ENCODE measurements at regions not wholly inside any gene's neighbourhood (a gene's known extent, or its start where the extent isn't known, plus 50 kb on each side); places are given as distances from the start of the nearest gene placed in this dataset.

DNA sequence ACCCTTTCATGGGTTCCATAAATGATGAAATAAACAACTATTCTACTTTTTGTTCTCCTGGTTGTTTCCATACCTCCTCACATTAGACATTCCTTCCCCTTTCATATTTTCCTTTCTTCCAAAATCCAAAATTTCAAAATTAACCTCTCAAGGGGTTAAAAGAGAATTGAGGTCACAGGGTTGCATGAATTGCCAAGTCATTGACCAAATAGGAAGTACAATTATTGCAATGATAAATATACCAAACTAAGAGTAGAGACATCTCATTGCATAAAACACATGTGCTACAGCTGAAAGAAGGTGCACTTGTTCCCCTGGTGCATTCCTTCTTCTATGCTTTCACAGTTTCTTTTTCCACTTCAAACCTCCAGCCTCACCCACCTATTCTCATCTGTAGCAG lies 136.1 kb downstream of the KCTD12 start:
- DNase-seq (ENCODE audit: low read depth in 2 of 3, low spot score in 1 of 3) = no peak

- DNase-seq (ENCODE audit: low read depth in 2 of 3, low spot score in 1 of 3) = no peak
These were observed 140.7 kb downstream of the KCTD12 start for GRCh38 chr13:76745261-76746200.

DNA sequence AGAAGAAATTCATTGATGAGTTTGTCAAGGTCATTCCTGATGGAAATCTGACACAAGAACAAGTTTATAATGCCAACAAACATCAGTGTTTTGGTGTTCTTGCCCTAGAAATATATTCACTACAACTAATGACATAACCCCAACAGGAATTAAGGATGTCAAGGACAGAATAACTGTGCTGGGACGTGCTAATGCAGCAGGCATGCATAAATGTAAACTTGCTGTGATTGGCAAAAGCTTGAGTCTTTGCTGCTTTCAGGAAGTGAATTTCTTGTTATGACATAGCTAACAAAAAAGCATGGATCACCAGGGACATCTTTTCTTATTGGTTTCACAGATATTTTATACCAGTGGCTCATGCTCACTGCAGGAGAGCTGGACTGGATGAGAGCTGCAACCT lies 144.6 kb downstream of the KCTD12 start:
- no peak for DNase-seq (ENCODE audit: low read depth in 2 of 3, low spot score in 1 of 3)

DNA sequence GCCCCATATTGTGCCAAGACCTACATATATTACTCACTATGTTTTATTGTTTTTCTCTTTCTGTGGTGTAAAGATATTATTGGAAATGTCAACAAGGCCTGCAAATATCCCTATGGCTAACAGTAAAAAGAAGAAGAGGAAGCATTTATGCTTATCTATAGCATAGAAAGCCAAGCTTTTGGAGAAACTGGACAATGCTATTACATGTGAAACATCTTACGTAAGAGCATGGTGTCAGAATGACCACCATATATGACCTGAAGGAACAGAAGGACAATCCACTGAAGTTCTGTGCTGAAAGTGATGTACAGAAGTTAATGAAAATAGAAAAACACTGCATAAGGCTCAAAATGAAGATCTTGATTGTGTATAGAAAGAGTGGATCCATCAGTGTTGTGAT lies 145.2 kb downstream of the KCTD12 start:
- DNase-seq (ENCODE audit: low read depth in 2 of 3, low spot score in 1 of 3) = no peak

- DNase-seq (ENCODE audit: low read depth in 2 of 3, low spot score in 1 of 3) = no peak
These were observed 147.6 kb downstream of the KCTD12 start for GRCh38 chr13:76738616-76739015.

DNA sequence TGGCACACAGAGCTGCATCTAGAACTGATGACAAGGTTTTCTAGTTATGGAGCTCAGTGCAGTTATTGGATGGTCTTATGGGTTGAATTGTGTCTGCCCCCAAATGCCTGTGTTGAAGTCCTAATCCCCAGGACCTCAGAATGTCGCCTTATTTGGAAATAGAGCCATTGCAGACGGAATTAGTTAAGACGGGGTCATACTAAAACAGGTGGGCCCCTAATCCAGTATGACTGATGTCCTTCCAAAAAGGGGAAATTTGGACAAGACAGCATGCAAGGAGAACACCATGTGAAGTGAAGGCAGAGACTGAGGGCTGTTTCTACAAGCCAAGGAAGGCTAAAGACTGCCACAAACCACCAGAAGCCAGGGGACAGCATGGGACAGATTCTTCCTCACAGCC lies 148.7 kb downstream of the KCTD12 start:
- no peak for DNase-seq (ENCODE audit: low read depth in 2 of 3, low spot score in 1 of 3)

GRCh38 chr13:76735641-76736040 lies 150.6 kb downstream of the KCTD12 start:
- no peak for DNase-seq (ENCODE audit: low read depth in 2 of 3, low spot score in 1 of 3)

- DNase-seq (ENCODE audit: low read depth in 2 of 3, low spot score in 1 of 3) = no peak
These were observed 152.5 kb downstream of the KCTD12 start for GRCh38 chr13:76733671-76734070.

DNA sequence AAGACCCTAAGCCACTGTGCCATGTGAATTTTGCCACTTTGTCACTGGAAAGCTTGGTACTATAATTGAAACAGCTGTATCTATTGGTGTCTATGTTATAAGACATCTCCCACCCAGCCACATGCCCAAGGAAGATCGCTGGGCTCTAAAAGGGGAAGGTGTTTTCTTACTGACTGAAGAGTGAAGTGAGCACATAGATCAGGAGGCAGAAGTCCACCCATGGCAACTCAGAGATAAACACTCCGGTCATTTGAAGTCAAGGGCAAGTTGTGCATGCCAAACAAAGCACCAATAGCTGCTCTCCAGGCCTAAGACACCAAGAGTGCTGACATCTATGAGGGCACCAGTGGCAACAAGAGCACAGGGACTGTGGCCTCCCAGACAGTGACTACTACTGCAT lies 153.8 kb downstream of the KCTD12 start:
- no peak for DNase-seq (ENCODE audit: low read depth in 2 of 3, low spot score in 1 of 3)

- no peak for DNase-seq (ENCODE audit: low read depth in 2 of 3, low spot score in 1 of 3)
These were observed 156.0 kb downstream of the KCTD12 start for GRCh38 chr13:76730220-76730619.

DNA sequence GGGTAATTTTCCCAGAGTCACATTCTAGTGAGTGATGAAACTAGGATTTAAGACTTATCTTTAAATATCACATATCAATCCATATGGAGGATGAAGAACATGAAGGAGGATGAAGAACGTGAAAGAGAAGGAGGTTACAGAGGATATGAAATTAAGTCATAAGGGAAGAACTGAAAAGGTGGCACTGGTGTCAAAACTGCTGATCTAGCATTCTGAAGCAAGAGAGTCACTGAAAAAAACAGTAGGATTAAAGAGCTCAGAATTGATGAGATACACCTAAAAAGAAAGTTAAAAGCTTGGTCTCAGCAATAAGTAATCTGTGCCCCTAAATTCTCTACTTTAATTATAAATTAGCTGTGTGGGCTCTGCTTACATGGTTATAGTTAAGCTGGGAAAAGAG lies 156.5 kb downstream of the KCTD12 start:
- no peak for DNase-seq (ENCODE audit: low read depth in 2 of 3, low spot score in 1 of 3)

- DNase-seq (ENCODE audit: low read depth in 2 of 3, low spot score in 1 of 3) = no peak
These were observed 160.3 kb downstream of the KCTD12 start for GRCh38 chr13:76725896-76726295.

GRCh38 chr13:76725211-76725610 lies 161.0 kb downstream of the KCTD12 start:
- no peak for DNase-seq (ENCODE audit: low read depth in 2 of 3, low spot score in 1 of 3)

DNA sequence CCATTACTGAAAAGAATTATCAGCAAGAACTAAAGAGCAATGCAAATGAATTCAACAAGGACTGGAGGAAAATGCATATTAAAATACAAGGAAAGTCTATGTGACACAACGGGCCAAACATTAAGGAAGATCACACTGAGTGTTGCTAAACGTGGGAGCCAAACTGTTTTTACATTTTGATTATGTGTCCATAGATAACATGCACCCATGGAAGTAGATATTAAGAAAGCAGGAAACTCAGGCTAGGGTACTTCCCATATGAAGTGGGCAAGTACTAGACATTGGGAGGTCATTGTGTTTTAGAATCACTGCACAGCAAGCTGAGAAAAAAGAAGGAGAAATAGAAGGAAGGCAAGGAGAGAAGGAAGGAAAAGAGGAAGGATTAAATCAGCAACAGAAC lies 161.8 kb downstream of the KCTD12 start:
- DNase-seq (ENCODE audit: low read depth in 2 of 3, low spot score in 1 of 3) = no peak

- no peak for DNase-seq (ENCODE audit: low read depth in 2 of 3, low spot score in 1 of 3)
These were observed 162.5 kb downstream of the KCTD12 start for GRCh38 chr13:76723551-76724232.

DNA sequence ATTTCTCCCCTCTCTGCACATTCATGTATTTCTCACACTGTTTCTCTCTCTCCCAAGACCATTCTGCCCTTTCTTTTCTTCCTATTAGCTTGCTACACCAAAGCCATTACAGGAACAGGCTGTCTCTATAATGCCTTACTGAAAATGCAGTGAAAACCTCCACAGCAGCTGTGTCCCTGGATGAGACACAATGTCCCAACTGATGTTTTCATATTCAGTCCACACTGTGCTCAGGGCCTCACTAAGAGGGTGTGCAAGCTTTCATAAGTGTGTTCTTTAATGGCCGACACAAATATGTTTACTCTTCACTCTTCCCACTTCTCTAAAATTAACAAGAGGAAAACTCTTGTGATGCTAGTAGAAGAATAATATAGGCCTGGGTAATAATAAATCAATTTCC lies 163.4 kb downstream of the KCTD12 start:
- DNase-seq (ENCODE audit: low read depth in 2 of 3, low spot score in 1 of 3) = no peak

GRCh38 chr13:76720821-76721220 lies 165.4 kb downstream of the KCTD12 start:
- no peak for DNase-seq (ENCODE audit: low read depth in 2 of 3, low spot score in 1 of 3)

GRCh38 chr13:76720416-76720815 lies 165.8 kb downstream of the KCTD12 start:
- DNase-seq (ENCODE audit: low read depth in 2 of 3, low spot score in 1 of 3) = no peak

DNA sequence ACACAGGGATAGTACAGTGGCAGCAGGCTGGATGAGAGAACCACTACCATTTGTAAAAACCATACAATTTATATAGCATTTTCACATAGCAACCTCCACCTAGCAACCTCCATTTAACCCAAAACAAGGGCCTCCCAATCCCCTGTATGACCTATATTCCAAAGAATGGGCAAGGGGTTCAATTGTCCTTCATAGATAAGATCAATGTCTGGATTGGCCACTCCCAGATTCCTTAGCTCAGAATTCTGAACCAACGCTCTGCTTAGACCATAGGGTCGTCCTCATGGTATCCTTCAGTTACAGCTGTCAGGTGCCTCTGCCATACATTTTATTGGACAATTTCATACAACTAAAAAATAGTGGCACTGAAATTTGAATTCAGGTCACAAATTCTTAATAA lies 166.2 kb downstream of the KCTD12 start:
- no peak for DNase-seq (ENCODE audit: low read depth in 2 of 3, low spot score in 1 of 3)

DNA sequence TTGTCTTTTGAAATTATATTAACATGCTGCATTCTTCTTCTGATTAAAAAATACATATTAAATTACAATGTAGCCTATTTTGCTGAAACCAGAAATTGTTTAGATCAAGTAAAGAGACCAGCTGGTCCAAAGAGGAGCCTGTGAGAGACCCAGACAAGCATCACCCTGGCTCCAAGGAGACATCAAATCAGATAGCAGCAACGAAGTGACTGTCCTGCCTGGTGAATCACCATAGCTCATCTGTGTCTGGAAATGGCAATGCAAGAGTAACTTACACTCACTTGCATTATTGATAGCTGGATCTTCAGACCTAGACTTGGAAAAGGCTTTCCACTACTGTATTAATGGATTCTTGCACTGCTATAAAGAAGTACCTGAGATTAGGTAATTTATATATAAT lies 169.1 kb downstream of the KCTD12 start:
- no peak for DNase-seq (ENCODE audit: low read depth in 2 of 3, low spot score in 1 of 3)

GRCh38 chr13:76715621-76716020 lies 170.6 kb downstream of the KCTD12 start:
- DNase-seq (ENCODE audit: low read depth in 2 of 3, low spot score in 1 of 3) = no peak

GRCh38 chr13:76715075-76715474 lies 171.1 kb downstream of the KCTD12 start:
- DNase-seq (ENCODE audit: low read depth in 2 of 3, low spot score in 1 of 3) = no peak

DNA sequence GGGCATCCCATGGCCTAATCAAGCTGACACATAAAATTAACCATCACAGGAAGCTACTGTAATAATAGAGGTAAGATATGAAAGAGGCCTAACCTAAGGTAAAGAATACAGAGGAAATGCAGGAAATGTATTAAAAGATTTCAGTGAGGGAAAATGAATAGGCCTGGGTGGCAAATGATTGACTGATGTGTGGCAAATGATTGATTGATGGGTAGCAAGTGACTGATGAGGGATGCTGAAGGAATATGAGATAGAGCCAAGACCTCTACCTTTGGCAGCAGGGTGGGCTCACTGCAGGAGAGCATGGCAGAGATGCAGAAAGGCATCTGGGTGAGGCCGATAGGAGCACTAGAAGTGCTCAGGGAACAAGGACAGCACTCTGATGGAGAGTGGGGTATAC lies 172.9 kb downstream of the KCTD12 start:
- DNase-seq (ENCODE audit: low read depth in 2 of 3, low spot score in 1 of 3) = no peak
